Putamen (tissue), 1 donor: ENCODE measurements at regions not wholly inside any gene's neighbourhood (a gene's known extent, or its start where the extent isn't known, plus 50 kb on each side); places are given as distances from the start of the nearest gene placed in this dataset.

Experiments
- DNase-seq: peaks from one replicate; pipeline ENCODE4 v3.0.0-alpha.2; 2016; ENCODE audit warnings: low spot score

DNA sequence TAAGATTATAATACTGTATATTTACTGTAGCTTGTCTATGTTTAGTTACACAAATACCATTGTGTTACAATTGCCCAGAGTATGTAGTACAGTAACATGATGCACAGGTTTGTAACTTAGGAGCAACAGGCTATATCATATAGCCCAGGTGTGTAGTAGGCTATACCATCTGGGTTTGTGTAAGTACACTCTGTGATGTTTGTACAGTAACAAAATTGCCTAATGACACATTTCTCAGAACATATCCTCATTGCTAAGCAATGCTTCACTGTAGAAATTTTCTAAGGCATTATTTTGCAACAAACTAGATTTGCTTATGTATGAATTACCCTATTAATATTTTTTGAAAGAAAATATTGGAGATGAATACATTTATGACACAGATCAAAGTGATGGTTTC, 1390.9 kb downstream of the C4orf33 start:
- no peak for DNase-seq

DNA sequence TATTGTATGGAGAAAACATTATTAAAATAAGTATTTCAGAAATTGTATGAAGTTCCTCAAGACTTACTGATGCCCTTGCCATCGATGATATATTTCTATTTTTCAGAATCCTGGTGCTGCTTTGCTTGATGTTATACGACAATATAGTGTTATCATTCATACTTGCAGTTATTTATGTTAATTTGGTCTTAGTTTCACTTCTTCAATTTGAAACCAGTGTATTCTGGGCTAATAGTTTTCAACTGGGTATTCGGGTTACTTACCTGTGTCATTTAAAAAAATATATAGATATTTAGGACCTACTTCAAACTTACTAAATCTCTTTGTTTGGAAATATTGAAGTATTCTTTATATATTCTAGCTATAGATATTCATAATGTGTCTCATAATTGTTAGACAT, 1414.7 kb downstream of the C4orf33 start:
- no peak for DNase-seq

DNA sequence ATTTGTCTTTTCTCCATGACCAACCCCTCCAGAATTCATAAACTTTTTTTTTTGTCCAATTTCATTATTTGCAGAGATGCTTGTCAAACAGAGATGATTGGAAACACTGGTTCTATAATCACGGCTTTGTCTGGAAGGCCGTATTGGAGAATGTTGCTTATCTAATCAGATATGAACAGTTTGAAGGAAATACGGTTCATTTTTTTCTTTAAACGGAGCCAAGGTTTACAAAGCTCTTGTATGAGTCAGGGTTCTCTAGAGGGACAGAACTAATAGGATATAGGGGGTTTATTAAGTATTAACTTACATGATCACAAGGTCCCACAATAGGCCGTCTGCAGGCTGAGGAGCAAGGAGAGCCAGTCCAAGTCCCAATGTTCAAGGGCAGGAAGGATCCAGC, 1415.8 kb downstream of the C4orf33 start:
- no peak for DNase-seq

DNA sequence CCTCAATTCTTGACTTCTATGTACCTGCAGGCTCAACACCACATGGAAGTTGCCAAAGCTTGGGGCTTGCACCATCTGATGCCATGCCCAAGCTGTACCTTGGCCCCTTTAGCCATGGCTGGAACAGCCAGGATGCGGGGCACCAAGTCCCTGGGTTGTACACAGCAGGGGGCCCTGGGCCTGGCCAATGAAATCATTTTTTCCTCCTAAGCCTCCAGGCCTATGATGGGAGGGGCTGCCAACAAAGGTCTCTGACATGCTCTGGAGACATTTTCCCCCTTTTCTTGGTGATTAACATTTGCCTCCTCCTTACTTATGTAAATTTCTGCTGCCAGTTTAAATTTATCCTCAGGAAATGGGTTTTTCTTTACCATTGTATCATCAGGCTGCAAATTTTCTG, 1428.1 kb downstream of the C4orf33 start:
- DNase-seq, result no peak

DNA sequence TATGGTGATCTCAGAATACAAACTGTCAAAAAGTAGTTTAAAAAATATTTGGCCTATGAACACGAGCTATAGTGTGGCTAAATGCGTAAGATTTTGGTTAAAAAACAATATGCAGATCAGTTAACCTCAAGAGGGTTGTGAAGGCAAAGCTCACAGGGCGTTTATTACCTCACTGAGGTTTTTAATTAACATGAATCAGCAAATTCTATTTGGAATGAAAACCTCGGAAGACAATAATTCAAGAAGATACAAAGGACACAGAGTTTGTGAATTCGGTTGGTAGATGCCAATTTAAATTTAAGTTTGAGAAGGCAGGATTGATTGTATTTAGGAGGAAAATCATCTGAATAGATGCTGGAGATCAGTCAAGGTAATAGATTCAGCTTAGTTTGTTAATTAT, 1434.6 kb downstream of the C4orf33 start:
- no peak for DNase-seq

DNA sequence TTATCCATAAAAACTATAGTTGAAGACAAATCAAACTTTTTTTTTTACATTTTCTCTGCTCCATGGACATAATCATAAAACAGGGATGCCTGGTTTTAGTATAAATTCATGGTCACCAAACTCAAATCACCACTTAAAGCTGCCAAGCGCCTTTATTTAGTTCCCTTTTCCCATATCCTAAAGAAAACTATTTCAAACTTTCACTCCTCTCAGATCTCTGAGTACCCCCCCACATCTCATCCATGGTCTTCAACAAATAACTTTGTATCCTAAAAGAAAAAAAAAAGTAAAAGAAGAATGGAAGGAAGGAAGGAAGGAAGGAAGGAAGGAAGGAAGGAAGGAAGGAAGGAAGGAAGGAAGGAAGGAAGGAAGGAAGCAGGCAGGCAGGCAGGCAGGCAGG, 1438.7 kb downstream of the C4orf33 start:
- DNase-seq, result no peak

DNA sequence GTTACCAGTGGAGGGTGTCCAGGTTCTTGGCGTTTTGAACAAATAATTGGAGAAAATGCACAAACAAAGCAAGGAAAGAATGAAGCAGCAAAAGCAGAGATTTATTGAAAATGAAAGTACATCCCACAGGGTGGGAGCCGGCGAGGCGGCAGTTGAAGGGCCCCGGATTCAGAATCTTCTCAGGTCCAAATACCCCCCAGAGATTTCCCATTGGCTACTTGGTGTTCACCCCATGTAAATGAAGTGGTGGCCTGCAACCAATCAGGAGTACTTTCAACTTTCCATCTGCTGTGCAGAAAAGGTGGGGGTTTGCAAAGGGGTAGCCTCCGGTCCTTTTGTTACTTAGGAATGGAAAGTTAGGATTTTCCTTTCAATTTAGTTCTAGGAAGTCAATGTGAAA, 1447.0 kb downstream of the C4orf33 start:
- DNase-seq, result no peak

DNA sequence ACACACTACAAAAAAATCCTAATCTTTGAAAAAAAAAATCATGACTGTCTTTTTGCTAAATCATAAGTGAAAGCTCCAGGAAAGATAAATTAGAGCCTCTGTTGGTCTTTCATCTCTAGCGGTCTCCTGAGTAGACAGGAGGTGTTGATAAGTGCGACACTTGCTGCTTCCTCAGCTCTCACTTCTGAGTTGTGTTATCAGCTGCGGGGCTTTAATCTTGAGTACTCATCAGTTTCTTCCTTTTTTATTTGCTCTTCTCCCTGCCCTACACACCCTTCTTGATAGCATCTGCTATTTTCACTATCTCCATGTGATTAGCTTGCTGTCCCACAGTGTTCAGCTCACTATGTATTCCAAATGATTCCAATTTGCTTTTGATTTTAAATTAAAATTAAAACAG, 1449.2 kb downstream of the C4orf33 start:
- no peak for DNase-seq

DNA sequence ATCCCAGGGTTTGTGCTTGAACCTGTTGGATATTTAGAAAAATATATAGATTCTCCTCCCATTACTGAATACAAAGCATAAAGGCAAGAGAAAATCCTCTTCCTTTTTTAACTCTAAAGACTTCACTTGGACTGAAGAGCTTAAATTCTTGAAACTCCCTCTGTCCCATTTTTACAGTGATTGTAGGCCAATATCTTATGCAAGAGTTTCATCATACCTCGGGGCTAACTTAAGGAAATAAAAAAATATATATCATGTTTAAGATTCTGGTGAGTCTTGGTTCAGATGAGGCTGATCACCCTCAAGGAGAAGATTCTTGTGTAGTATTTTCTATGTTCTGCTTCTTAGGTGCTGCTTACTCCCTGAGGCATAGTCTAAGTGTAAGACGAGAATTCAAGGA, 1449.6 kb downstream of the C4orf33 start:
- DNase-seq, result no peak

DNA sequence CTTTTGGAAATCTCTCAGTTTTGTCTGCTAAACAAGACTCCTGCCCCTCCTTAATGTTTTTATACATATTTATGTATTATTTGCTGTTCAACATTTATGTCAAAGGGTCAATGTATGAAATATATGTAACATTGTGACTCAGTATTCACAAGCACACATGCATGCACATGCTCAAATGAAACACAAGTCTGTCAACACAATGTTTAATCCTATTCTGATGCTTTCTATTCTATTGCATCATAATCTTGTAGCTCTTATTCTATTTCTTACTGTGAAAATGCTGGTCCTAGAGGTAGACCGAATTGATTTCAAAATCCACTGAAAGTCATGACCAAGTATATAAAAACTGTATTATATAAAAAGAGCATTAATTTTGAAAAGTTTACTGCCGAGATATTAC, 1463.3 kb downstream of the C4orf33 start:
- no peak for DNase-seq

DNA sequence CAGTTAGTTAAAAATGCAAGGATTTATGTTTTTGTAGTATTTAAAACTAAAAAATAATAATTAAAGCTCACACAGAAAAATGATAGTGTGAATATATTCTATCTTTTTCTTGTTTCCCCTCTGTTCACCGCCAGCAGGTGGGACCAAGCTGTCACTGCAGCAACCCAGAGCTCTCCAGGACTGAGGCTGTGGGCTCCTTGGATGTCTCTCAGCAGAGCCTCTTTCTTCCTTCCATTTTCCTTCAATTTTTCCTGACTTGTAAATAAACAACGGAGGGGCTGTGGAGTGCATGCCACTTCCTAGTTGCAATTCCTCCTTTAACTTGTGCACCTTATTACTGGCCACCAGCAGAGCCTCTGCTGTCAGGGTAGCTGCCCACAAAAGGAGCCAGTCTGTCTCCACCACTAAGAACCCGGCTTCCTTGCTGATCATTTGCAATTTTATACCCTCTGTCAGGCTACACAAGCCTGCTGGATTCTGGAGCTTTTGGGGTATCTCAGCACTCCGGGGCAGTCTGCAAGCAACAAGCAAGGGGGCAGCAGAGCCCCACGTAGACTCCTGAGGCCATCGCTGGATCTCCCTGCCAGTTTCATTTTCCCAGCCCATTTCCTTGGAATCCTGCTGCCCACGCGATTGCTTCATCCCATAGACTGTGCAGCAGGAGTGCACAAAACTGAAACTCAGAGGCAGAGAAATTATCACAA, 1467.4 kb downstream of the C4orf33 start:
- no peak for DNase-seq

DNA sequence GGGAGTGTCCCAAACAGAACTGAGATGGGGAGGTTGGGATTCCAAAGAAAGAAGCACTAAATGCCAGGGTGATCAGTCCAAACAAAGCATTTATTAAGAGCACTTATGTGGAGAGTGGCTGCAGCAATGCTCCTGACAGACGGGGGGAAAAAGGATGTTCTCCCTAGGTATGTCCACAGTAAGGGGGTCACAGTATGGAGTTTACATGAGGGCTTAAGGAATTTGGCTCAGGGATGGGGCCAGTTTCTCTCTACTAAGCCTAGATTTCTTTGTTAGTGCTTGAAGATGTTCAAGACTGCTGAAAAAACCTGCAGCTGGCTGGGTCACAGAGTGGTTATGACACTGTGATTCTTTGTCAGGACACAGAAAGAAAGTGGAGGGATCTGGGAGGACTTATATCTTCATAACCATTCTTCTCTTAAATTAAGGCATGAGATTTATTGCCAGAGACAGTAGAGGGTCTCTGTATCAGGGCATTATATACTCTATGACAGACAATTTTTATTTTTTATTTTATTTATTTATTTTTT, 1468.0 kb downstream of the C4orf33 start:
- DNase-seq, result no peak

DNA sequence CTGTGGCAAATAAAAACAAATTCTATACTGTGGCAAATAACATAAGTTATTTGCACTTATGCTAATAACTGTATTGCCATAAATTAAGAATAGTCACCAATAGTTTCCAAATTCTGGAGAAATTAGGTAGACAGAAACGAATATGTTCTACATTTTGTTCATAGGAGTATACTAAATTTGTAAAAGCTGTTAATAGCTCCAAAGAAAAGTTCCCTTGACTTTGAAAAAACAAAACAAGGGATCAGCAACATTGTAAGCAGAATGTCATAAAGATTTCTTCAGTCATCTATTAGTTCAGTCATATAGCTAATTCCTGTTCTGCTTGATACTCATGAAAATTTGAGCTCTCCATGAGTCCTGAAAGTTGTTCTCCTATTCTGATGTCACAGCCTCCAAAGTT, 1472.8 kb downstream of the C4orf33 start:
- no peak for DNase-seq

DNA sequence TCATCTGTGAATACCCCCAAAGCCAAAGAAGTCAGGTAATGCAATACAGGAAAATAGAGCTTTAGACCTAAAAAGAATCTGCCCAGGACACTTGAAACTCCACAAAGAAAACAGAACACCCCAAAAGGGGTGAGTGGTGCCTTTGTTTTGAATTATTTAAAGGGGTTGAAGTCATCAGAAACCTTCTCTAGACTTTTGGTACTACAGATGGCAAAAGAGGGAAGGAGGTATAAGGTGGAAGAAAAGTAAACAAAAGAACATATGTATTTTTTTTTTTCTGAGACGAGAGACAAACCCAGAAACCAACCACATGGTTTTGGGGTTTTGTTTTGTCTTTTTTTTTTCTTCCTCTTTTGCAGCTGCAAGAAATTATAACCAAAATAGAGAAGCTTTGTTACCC, 1477.8 kb downstream of the C4orf33 start:
- DNase-seq, result no peak

DNA sequence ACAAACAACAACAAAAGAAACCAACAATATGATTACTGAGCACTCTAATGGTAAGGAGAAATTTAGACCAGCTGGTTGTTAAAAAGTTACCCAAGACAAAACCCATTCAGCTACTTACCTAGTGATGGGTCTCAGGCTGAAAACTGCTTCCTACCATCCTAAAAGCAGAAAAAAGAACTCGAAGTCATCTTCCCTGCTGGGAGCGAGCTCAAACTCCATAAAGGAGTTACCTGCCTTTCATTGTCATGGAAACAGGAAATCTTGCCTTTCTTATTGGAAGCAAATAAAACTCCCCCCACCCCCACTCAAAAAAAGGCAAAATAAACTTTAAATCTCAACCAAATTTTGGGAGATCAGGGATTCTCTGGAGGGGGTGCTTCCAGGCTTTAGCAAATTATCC, 1478.3 kb downstream of the C4orf33 start:
- no peak for DNase-seq

DNA sequence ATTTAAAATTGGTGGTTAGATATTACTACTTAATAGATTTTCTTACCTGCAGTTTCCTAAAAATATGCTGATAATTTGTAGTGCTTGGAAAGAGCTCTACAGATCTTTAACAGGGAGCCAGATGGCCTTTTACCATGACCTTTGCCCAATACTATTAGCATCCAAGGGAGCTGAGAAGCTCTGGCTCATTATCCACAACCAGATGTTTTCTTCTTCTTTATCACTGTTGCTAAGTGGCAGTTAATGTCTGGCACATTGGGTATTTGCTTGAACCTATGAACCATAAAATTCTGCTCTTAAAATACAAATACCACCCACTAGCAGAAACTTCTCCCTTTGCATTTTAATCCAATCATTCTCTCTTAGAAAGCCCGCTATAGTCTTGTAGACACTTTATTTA, 1480.3 kb downstream of the C4orf33 start:
- DNase-seq, result no peak

DNA sequence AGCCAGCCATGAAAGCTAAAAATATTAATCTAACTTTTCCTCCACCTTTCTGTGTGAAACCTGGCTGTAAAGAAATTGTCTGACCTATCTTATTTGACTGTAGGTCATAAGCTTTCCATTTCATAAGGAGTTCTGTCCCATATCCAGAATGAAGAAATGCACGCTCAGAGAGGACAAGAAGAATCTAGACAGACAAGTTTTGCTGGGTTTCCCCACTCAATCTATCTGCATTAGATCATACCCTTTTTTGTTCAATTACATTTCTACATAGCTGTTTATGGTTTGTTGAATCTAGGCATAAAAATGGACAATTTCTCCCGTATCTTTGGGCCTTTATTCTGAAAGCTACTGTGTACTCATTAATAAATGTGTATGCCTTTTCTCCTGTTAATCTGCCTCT, 1495.1 kb downstream of the C4orf33 start:
- DNase-seq, result no peak

DNA sequence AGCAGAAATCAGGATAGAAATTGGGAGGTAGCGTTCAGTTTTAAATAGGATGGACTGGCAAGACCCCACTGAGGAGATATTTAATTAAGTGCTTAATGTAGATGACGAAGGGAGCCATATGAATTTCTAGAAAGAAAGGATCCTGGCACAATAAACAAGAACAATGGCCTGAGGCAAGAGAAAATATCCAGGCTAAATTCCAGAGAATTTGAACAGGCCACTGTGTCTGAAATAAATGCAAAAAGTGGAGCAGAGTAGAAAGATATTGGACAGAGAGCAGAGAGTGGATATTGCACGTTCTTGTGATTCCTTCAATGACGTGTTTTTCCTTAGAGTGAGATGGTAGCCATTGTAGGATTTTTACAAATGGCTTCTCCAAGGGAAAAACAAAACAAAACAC, 1504.8 kb downstream of the C4orf33 start:
- DNase-seq, result no peak

DNA sequence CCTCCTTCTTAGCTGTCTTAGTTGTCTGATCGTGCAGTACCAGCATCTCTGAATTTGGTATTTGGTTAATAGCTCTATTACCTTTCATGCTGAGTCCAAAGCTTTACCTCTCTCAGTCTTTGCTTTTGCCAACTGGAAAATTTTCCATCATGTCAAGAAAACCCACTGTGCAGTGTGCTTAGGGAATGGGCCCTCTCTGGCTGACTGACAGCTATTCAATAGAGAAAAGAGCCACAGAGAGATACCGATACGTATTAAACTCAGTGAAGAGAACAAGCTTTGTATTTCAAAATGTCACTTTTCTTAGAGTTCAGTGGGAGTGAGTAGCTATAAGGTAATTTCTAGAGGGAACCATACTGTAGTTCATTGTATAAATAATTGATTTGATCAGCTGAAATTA, 1507.1 kb downstream of the C4orf33 start:
- no peak for DNase-seq

DNA sequence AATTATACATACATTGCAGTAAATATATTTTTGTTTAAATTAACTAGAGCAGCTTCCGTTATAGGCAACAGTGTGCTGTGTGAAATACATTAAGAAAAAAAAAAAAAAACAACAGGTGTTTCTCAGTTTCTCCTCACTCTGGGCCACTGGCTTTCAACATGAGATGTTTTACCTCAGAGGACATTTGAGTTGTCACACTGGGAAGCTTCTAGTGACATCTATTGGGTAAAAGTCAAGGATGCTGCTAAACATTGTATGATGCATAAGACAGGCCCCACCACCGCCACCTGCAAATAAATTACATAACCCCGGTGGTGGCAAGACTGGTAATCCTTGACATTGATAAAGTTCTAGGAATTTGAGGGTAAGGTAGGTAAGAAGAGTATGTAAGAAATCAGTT, 1512.2 kb downstream of the C4orf33 start:
- DNase-seq, result no peak

DNA sequence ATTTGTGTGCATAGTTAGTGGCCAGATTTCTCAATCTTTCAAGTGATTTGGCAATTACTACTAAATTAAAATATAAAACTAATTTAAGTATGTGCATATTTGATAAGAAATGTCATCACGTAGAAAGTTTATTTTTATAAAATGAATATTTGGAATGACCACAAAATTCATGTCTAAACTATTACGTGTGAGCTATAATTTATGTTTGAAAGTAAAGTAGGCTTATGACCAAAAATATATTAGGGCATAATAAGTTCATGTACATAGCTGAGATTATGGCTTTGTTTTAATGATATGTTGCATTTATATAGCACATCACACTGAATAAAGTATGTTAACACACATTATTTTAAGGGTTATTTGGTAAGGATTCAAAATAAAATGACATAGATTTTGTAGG, 1532.6 kb downstream of the C4orf33 start:
- DNase-seq, result no peak

DNA sequence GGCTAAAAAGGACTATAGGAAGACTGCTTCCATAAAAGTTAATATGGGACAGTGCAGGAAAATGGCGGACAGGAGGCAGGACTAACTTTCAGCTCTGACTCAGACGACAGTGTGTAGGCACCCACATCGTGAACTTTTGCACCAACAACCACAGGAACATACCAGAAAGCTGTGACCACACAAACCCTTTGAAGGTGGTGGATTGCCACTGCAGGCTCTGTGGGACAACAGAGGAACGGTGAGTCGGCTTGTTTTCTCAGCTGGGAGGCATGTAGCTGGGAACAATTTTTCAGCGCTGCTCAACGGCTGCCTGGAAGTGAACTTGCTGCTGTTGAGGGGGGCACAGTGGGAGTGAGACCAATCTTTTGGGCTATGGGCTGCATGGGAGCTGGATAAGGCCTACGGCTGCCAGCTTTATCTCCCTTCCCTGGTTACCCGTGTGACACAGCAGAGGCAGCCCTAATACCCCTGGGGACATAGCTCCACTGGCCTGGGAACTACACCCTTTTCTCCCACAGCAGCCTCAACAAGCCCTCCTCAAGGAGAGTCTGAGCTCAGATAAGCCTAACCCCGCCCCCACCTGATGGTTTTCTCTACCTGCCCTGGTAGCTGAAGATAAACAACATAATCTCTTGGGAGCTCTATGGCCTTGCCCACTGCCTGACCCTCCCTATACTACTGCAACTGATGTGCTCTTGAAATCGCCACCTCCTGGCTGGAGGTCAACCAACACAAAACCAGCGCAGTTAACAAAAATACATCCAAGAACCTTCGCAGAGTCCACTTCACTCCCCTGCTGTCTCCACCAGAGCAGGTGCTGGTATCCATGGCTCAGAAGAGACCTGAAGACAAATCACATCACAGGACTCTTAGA, 1537.0 kb downstream of the C4orf33 start:
- DNase-seq, result no peak

DNA sequence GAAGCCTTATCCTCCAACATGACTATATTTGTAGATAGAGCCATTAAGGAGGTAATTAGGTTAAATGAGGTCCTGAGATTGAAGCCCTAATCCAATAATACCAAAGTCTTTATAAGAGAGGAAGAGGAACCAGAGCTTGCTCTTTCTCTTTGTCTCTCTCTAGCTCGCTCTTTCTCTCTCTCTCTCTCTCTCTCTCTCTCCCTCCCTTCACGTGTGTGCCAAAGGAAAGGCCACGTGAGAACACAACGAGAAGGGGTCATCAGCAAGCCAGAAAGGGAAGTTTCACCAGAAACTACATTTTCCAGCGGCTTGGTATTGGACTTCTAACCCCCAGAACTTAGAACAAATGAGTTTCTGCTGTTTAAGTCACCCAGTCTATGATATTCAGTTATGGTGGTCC, 1540.5 kb downstream of the C4orf33 start:
- DNase-seq, result no peak
